ENCODE measurements at regions not wholly inside any gene's neighbourhood (a gene's known extent, or its start where the extent isn't known, plus 50 kb on each side); places are given as distances from the start of the nearest gene placed in this dataset.

GRCh38 chr2:147718831-147719230, 126.0 kb upstream of the ACVR2A start:
- H3K4me3 ChIP-seq (replicated peaks; ENCODE audit: insufficient read depth, low read length) = no peak overlapping the region
- H3K27ac ChIP-seq (replicated peaks) = no peak overlapping the region
- TF ChIP-seq POLR2AphosphoS5 (IDR thresholded peaks at IDR 0.05; ENCODE audit: low read depth) = no peak
- no peak for TF ChIP-seq REST (IDR thresholded peaks at IDR 0.05; ENCODE audit: insufficient replicate concordance, low read depth)
- TF ChIP-seq GABPA (IDR thresholded peaks at IDR 0.05; ENCODE audit: low read depth) = no peak
- TF ChIP-seq SPI1 (IDR thresholded peaks at IDR 0.05; ENCODE audit: borderline replicate concordance, low read depth) = no peak
- no peak for TF ChIP-seq CTCF (IDR thresholded peaks at IDR 0.05; ENCODE audit: insufficient read depth, low read length)
- H3K27me3 ChIP-seq (ENCODE audit: insufficient read depth, poor library complexity, severe bottlenecking) = no peaks in the 10 kb centered on the region
- DNase-seq (ENCODE audit: low read depth in 1 of 2, low spot score in 1 of 2) = no peak

GRCh38 chr2:147716906-147717305, 127.9 kb upstream of the ACVR2A start:
- TF ChIP-seq GABPA (IDR thresholded peaks at IDR 0.05; ENCODE audit: low read depth) (no peak), CTCF (IDR thresholded peaks at IDR 0.05; ENCODE audit: insufficient read depth, low read length) (no peak), REST (IDR thresholded peaks at IDR 0.05; ENCODE audit: insufficient replicate concordance, low read depth) (no peak), POLR2AphosphoS5 (IDR thresholded peaks at IDR 0.05; ENCODE audit: low read depth) (no peak), SPI1 (IDR thresholded peaks at IDR 0.05; ENCODE audit: borderline replicate concordance, low read depth) (no peak)
- Histone ChIP-seq H3K27me3 (ENCODE audit: insufficient read depth, poor library complexity, severe bottlenecking) (peaks cover 3% of the 10 kb centered on the region), H3K4me3 (replicated peaks; ENCODE audit: insufficient read depth, low read length) (no peak overlapping the region), H3K27ac (replicated peaks) (no peak overlapping the region)
- DNase-seq (ENCODE audit: low read depth in 1 of 2, low spot score in 1 of 2) = no peak

- H3K4me3 ChIP-seq (replicated peaks; ENCODE audit: insufficient read depth, low read length) = no peak overlapping the region
- TF ChIP-seq POLR2AphosphoS5 (IDR thresholded peaks at IDR 0.05; ENCODE audit: low read depth) (no peak), REST (IDR thresholded peaks at IDR 0.05; ENCODE audit: insufficient replicate concordance, low read depth) (no peak), GABPA (IDR thresholded peaks at IDR 0.05; ENCODE audit: low read depth) (no peak), CTCF (IDR thresholded peaks at IDR 0.05; ENCODE audit: insufficient read depth, low read length) (no peak), SPI1 (IDR thresholded peaks at IDR 0.05; ENCODE audit: borderline replicate concordance, low read depth) (no peak)
- DNase-seq (ENCODE audit: low read depth in 1 of 2, low spot score in 1 of 2) = no peak
- no peak overlapping the region for H3K27ac ChIP-seq (replicated peaks)
- H3K27me3 ChIP-seq (ENCODE audit: insufficient read depth, poor library complexity, severe bottlenecking) = peaks cover 3% of the 10 kb centered on the region
These were observed 129.0 kb upstream of the ACVR2A start for GRCh38 chr2:147715807-147716206.

All from HL-60 (cell line).